RKO (cell line): ENCODE measurements at regions not wholly inside any gene's neighbourhood (a gene's known extent, or its start where the extent isn't known, plus 50 kb on each side); places are given as distances from the start of the nearest gene placed in this dataset.

ENCODE experiments used
- DNase-seq: peaks from one replicate; pipeline ENCODE4 v3.0.0-alpha.2; 2016; ENCODE audit warnings: low spot score

GRCh38 chr12:105929192-105929591, 209.6 kb downstream of the NUAK1 start:
- no peak for DNase-seq

DNA sequence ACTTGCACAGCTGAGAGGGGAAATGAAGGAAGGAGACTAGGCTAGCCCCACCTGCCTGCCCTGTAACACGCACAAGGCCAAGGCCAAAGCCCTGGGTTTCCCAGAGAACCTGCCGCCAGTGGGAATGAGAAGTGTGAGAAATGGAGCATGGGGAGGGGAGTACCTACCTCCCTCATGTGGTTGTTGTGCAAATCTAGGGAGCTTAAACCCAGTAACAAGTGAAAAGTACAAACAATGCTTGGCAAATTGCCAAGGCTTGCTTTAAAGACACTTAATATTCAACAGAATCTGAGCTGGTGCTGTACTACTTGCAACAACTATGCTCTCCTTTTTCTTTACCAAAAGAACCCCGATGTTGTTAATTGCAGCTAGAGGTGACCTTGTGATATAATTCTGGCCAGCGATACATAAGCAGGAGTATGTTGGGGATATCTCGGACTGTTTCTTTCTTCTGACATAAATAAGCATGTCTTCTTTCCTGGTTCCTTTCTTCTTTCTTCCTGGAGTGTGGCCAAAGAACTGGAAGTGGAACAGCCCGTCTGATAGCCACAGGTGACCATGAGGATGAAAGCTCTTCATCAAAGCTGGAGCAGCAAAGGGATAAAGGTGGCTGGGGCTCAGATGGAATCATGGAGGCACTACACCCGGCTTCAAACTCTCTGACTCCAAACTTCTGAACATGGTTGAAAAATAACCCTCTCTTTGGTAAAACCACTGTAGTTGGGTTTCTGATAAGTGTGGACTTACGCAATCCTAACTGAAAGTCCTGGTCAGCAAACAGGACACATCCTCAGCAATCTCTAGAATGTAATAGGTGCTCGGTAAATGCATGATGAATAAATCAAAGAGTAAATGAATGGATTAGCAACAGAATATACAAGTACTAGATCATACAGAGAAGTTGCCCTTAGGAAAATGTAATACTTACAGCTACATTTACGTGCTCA, 207.9 kb downstream of the NUAK1 start:
- DNase-seq: no peak

DNA sequence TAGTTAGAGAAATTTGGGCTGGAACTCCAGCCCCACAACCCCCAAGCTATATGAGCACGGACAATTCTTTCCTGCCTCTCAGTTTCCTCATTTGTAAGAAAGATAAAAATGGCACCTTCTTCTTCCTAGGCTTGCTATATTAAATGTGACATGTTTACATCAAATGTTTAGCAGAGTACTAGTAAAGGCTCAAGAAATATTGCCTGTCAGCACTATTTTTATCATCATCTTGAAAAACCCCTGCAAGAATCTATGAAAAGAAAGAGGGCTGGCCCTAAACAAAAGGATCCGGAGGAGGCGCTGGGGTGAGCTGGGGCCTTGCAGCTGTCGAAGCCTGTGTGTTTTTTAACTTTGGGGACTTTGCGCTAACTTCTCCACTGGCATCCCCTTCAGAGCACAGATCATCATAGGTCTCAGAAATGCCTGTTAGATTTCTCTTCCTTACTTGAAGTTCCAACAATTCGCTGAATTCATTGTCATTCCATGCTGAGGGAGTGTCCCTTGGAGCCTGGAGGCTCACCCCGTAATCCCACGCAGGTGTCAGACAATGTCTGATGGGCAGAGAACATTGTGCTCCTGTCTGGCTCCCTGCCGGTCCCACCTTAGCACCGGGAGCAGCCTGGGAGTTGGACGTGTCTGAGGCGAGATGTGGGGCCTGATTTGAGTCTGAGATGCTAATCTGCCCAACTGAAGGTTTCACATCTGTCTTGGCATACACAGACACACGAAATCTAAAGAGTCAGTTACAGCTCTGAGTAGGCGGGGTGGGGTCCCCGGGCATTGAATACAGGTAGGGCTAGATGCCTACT, 206.8 kb downstream of the NUAK1 start:
- DNase-seq: no peak

GRCh38 chr12:105933671-105934665, 204.8 kb downstream of the NUAK1 start:
- DNase-seq: peak; percentile 47

DNA sequence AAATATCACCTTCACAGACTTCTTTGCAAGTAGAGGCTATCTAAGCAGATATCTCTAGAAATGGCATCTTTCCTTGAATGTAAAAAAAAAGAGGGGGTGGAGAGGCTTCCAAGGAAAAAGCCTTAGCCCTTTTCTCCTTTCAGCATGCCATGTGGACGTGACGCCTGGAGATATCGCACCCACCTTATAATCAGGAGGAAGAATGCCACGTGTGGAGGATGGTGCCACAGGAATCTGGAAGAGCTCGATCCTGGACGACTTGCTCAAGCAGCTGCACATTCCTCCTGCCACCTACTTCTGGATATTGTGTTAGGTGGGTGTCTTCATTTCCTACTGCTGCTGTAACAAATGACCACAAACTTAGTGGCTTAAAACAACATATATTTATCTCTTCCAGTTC, 203.6 kb downstream of the NUAK1 start:
- no peak for DNase-seq

GRCh38 chr12:105935981-105936380, 202.8 kb downstream of the NUAK1 start:
- DNase-seq: no peak

DNA sequence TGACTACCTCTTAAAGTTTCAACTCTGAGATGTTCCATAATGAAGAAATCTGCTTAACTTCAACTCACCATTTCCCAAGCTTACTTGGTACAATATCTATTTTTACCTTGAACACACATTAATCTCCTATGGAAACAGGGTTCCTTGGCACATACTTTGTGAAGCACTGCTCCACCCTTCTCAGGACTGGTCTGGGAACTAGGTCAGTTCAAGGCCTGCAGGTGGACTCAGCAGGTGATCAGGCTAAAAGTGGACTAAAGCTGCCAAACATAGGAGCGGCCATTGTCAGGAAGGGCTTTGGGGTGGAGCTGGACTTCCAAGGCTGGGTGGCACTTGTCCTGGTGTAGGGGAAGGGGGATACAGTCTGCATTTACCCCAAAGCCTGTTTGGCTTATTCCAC, 202.3 kb downstream of the NUAK1 start:
- DNase-seq: no peak

GRCh38 chr12:105937009-105937408, 201.7 kb downstream of the NUAK1 start:
- no peak for DNase-seq

- DNase-seq: no peak
These were observed 199.5 kb downstream of the NUAK1 start for GRCh38 chr12:105939181-105939721.

DNA sequence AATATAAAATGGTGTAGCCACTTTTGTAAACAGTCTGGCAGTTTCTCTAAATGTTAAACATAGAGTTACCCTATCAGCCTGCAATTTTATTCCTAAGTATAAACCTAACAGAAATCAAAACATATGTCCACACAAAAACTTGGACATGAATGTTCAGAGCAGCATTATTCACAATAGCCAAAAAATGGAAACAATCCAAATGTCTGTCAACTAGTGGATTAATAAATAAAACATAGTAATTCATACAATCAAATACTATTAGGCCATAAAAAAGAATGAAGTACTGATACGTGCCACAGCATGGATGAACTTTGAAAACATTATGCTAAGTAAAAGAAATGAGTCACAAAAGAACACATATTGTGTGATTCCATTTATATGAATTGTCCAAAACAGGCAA, 196.5 kb downstream of the NUAK1 start:
- no peak for DNase-seq

- no peak for DNase-seq
These were observed 195.2 kb downstream of the NUAK1 start for GRCh38 chr12:105943525-105943924.

DNA sequence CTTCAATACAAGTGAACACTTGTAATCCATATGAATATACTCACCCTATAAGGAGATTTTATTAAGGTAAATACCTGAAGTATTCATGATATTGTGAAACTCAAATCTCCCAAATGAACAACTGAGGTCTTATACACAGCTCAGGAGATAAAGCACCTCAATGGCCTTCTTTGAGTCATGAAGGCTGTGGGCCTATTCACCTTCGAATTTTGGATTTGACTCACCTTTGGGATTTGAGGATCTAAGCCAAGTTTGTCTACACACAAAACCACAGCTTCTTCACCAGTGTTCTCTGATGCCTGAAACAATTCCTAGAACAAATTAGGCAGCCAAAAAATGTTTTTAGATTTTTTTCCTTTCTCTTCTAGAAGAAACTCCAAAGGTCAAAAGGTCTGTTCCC, 194.1 kb downstream of the NUAK1 start:
- no peak for DNase-seq

DNA sequence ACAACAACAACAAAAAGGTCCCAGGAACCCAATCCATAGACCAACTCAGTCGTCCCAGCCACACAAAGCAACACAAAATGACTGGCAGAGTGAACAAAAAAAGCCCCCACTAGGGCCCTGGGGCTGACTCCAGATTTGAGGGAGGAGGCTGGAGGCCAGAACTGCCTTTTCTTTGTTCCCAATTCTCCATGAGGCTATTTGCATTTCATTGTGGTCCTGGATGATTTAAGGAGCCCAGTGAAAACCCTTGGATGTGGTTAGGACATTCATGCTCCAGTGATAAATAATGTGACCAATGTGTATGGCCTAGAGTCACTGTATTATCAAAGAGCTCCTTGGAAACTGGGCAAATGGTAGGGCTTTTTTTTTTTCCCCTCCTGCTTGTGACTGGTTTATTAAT, 192.9 kb downstream of the NUAK1 start:
- DNase-seq: no peak

GRCh38 chr12:105946493-105946901, 192.3 kb downstream of the NUAK1 start:
- DNase-seq: no peak

DNA sequence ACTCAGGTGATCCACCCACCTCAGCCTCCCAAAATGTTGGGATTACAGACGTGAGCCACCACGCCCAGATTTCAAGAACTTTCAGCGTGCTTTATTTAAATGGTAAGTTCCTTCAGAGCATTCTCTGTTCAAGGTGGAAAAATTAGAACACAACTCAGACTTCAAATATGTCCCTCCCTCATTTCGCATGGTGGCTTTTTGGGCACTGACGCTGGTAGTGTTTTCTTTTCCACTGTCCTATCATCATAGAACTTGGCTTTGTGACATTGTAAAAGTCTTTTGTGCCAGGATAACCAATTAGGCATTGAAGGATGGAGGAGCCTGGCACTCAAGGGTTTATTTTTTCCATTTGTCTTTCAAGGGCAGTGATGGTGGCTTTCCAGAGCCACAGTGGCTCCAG, 190.8 kb downstream of the NUAK1 start:
- no peak for DNase-seq

DNA sequence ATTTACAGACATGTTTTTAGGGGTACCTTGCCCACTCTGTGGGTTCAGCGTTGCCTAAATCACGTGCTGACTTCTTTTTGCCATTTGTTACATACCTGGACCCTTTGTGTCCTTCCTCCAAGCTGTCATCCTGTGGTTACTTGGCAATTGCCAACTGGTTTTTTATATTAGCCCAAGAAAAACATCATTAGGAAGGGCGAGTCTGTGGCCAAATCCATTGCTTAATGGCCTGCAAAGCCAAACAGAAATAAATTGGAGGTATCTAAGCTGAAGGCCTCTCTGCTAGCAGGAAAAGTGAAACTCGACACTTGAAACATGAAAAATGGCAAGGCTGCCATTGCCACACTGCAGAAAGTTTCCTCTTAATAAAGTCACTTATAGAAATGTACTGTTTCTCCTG, 190.4 kb downstream of the NUAK1 start:
- no peak for DNase-seq

GRCh38 chr12:105949391-105949790, 189.4 kb downstream of the NUAK1 start:
- DNase-seq: no peak

GRCh38 chr12:105951732-105952131, 187.0 kb downstream of the NUAK1 start:
- no peak for DNase-seq

DNA sequence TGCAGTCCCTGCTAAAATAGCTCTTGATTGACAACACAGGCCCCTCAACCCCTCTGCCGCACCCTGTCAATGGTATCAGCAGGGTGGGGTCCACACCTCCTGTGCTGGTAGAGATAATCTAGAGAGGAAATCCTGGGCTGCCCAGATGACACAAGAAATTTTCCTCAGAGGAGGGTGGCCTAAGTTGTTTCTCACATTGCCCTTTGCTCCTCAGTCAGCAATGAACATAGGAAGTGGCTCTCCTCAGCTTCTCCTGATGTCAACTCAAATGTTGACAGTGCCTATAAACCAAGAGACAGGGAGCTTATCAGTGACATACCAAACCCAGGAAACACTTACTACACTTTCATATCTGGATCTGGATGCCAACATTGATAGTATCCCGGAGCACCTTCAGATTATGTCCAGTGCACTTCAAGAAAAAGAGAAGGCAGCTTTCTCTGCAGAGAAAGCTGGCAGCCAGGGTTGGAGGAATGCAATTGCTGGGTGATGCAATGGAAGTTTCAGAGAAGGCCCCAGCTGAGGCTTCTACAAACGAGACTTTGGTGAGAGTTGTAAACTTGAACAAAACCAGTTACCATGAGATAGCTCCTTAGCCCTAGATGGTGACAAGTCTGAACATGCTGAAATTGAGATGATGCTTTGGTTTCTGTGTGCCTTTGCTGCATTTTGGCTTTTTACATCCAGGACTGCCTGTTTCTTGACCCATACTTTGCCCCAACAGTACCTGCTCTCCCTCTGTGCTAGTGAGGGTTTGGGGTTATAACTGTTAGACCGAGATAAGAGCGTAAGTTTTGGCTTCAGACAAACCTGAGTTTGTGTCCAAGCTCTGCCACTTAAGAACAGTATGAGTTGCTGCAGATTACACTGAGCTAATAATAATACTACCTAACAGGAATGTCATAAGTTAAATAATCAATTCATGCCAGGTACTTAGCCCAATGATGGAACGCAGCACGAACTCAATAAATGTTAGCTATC, 183.5 kb downstream of the NUAK1 start:
- no peak for DNase-seq

- DNase-seq: no peak
These were observed 182.8 kb downstream of the NUAK1 start for GRCh38 chr12:105955976-105956375.
